SK-N-MC (cell line): ENCODE measurements at regions not wholly inside any gene's neighbourhood (a gene's known extent, or its start where the extent isn't known, plus 50 kb on each side); places are given as distances from the start of the nearest gene placed in this dataset.
"Not testable (repeated sequence)": the region's sequence is repeated elsewhere in the genome, so short reads cannot be mapped to it uniquely, and the experiment has no call there.

ENCODE experiments used
- DNase-seq: peaks from one replicate; pipeline ENCODE4 v3.0.0-alpha.2; 2011; ENCODE audit warnings: low read depth, low spot score
- H3K27ac ChIP-seq: fragments of 200-600 bp; sonication (generic); 2 replicates; pipeline ENCODE4 v1.5.1; 2016; ENCODE audit warnings: mixed run types
- H3K36me3 ChIP-seq: fragments of 200-600 bp; sonication (generic); 2 replicates; pipeline ENCODE4 v1.6.1; 2017; ENCODE audit warnings: antibody characterized with exemption, low read length, mixed read lengths; ENCODE audit not compliant: insufficient read depth
- H3K4me3 ChIP-seq: fragments of 200-600 bp; sonication (generic); 2 replicates; pipeline ENCODE4 v1.5.1; 2016
- H3K9ac ChIP-seq: fragments of 200-600 bp; sonication (generic); 2 replicates; pipeline ENCODE4 v1.8.0; 2017; ENCODE audit warnings: mixed run types, mixed read lengths; ENCODE audit not compliant: insufficient read length
- H3K9me3 ChIP-seq: fragments of 200-600 bp; sonication (generic); 2 replicates; pipeline ENCODE4 v1.6.1; 2017; ENCODE audit warnings: low read depth, mild to moderate bottlenecking, antibody characterized with exemption, low read length, moderate library complexity, mixed read lengths
- EZH2 ChIP-seq: fragments of 200-600 bp; sonication (generic); IDR thresholded peaks from one replicate; pipeline ENCODE4 v1.6.1; 2017; ENCODE audit warnings: antibody characterized with exemption
- FOXP2 ChIP-seq: optimal IDR thresholded peaks from 2 replicates; pipeline ENCODE3; 2011; ENCODE audit warnings: mild to moderate bottlenecking, moderate library complexity; ENCODE audit not compliant: insufficient read depth; ENCODE audit errors: extremely low read length, control extremely low read depth
- POLR2AphosphoS5 ChIP-seq: IDR thresholded peaks from 2 replicates; pipeline ENCODE4 v1.6.1; 2012; ENCODE audit warnings: mild to moderate bottlenecking, low read depth, low read length, borderline replicate concordance

GRCh38 chr2:223166215-223166493, 114.2 kb downstream of the KCNE4 start:
- no peak overlapping the region for H3K9ac ChIP-seq
- no peaks in the 10 kb centered on the region for H3K9me3 ChIP-seq
- H3K4me3 ChIP-seq = no peak overlapping the region
- no peak overlapping the region for H3K27ac ChIP-seq
- no peak for DNase-seq
- TF ChIP-seq EZH2 (no peak), FOXP2 (no peak)
- no peaks in the 10 kb centered on the region for H3K36me3 ChIP-seq

DNA sequence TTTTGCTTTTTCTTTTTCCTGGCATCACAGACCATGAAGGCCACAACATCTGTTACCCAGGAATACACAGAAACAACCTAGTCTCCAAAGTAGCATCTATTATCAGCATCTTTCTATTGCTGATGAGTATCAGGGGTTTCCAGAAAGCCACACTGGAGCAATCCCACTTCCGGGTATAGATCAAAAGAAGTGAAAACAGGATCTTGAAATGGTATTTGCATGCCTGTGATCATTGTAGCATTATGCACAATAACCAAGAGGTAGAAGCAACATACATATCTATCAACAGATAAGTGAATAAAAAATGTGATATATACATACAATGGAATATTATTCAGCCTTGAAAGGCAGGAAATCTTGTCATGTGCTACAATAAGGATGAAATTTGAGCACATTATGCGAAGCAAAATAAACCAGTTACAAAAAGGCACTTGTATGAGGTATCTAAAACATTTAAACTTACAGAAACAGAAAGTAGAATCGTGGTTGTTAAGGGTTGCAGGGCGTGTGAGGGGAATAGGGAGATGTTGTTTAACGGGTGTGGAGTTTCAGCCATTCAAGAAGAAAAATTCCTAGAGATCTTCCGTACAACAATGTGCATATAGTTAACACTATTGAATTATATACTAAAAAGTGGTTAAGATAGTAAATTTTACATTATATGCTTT, 115.1 kb downstream of the KCNE4 start:
- DNase-seq = no peak
- Histone ChIP-seq H3K36me3 (no peaks in the 10 kb centered on the region), H3K4me3 (no peak overlapping the region), H3K27ac (no peak overlapping the region), H3K9me3 (no peaks in the 10 kb centered on the region), H3K9ac (no peak overlapping the region)
- no peak for TF ChIP-seq FOXP2
- TF ChIP-seq EZH2 = no peak
- TF ChIP-seq POLR2AphosphoS5 = no peak

GRCh38 chr2:223169830-223170605, 118.0 kb downstream of the KCNE4 start:
- no peaks in the 10 kb centered on the region for H3K36me3 ChIP-seq
- no peak overlapping the region for H3K4me3 ChIP-seq
- H3K27ac ChIP-seq = no peak overlapping the region
- H3K9ac ChIP-seq = no peak overlapping the region
- H3K9me3 ChIP-seq = no peaks in the 10 kb centered on the region
- TF ChIP-seq FOXP2 = no peak
- TF ChIP-seq POLR2AphosphoS5 = no peak
- no peak for DNase-seq

DNA sequence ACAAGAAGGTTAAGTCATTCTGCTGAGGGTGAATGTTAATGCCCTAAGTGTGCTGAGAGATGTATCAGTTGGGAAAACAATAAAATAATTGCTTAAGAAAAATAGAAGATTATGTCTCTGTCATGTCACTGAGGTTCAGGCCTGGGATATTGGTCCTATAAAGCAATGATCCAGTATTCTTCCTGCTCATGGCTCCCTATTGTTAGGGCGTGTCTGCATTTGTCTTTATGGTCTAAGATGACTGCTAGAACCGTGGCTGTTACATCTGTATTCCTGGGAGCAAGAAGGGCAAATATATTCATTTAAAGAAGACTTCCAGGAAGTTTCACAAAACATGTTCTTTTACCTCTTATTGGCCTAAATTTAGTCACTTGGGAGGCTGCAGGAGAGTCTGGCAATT, 125.0 kb downstream of the KCNE4 start:
- TF ChIP-seq POLR2AphosphoS5 (no peak), FOXP2 (no peak), EZH2 (no peak)
- H3K9me3 ChIP-seq = no peaks in the 10 kb centered on the region
- H3K4me3 ChIP-seq = no peak overlapping the region
- DNase-seq = no peak
- no peak overlapping the region for H3K27ac ChIP-seq
- no peaks in the 10 kb centered on the region for H3K36me3 ChIP-seq
- no peak overlapping the region for H3K9ac ChIP-seq

DNA sequence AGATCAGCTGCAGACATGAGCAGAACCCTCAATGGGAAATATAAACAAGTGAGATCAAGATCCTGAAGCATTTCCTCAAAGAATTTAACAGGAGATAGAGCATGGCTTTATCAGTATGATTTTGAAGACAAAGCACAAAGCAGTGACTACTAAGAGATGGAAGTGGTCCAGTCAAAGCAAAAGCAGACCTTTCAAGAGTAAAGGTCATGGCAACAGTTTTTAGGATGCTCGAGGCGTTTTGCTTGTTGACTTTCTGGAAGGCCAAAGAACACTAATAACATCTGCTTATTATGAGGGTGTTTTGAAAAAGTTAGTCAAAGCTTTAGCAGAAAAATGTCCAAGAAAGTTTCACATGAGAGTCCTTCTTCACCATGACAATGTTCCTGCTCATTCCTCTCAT, 128.5 kb downstream of the KCNE4 start:
- Histone ChIP-seq H3K9me3 (no peaks in the 10 kb centered on the region), H3K27ac (no peak overlapping the region), H3K4me3 (no peak overlapping the region), H3K36me3 (no peaks in the 10 kb centered on the region), H3K9ac (no peak overlapping the region)
- DNase-seq = no peak
- TF ChIP-seq FOXP2 (no peak), EZH2 (no peak), POLR2AphosphoS5 (no peak)

- Histone ChIP-seq H3K4me3 (no peak overlapping the region), H3K27ac (no peak overlapping the region), H3K9ac (no peak overlapping the region), H3K9me3 (no peaks in the 10 kb centered on the region), H3K36me3 (no peaks in the 10 kb centered on the region)
- no peak for DNase-seq
- TF ChIP-seq FOXP2 = no peak
- TF ChIP-seq EZH2 = no peak
- no peak for TF ChIP-seq POLR2AphosphoS5
Observed at GRCh38 chr2:223181561-223181960, 129.6 kb downstream of the KCNE4 start.

DNA sequence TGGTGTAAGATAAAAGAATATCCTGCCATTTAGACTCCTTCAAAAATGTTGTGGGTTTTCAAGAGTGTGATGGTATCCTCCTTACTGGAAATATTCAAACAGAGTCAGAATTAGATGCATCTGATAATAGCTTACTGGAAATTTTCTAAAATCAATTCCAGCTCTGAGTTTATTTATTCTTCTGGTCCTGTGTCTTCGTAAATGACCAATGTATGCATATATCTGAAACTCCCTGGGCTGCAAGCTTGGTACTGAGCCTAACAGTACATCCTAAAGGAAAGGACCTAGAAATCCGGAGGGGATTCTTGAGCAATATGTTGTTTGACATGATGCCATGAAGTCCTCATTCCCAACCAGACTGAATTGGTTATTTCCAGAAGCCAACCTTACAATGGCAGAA, 130.4 kb downstream of the KCNE4 start:
- H3K4me3 ChIP-seq = no peak overlapping the region
- no peak overlapping the region for H3K9ac ChIP-seq
- no peaks in the 10 kb centered on the region for H3K9me3 ChIP-seq
- H3K27ac ChIP-seq = no peak overlapping the region
- TF ChIP-seq EZH2 = no peak
- no peak for TF ChIP-seq FOXP2
- no peak for TF ChIP-seq POLR2AphosphoS5
- no peaks in the 10 kb centered on the region for H3K36me3 ChIP-seq
- DNase-seq = no peak

DNA sequence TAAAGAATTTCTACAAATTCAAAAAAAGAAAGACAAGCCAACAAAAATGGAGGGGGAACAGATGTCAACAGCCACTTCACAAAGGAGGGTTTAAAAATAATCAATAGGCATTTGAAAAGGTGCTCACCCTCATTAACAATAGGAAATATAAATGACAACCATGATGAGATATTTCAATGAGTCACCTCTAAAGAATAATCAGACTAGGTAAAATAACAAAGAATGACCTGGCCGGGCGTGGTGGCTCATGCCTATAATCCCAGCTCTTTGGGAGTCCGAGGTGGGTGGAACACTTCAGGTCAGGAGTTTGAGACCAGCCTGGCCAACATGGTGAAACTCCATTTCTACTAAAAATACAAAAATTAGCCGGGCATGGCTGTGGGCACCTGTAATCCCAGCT, 133.6 kb downstream of the KCNE4 start:
- Histone ChIP-seq H3K4me3 (no peak overlapping the region), H3K36me3 (no peaks in the 10 kb centered on the region), H3K9me3 (no peaks in the 10 kb centered on the region), H3K9ac (no peak overlapping the region), H3K27ac (no peak overlapping the region)
- TF ChIP-seq POLR2AphosphoS5 (no peak), FOXP2 (no peak), EZH2 (no peak)
- no peak for DNase-seq

- no peak overlapping the region for H3K9ac ChIP-seq
- no peaks in the 10 kb centered on the region for H3K9me3 ChIP-seq
- no peak overlapping the region for H3K27ac ChIP-seq
- DNase-seq = no peak
- H3K36me3 ChIP-seq = no peaks in the 10 kb centered on the region
- H3K4me3 ChIP-seq = no peak overlapping the region
- TF ChIP-seq EZH2 = no peak
Observed at GRCh38 chr2:223187256-223187655, 135.3 kb downstream of the KCNE4 start.

DNA sequence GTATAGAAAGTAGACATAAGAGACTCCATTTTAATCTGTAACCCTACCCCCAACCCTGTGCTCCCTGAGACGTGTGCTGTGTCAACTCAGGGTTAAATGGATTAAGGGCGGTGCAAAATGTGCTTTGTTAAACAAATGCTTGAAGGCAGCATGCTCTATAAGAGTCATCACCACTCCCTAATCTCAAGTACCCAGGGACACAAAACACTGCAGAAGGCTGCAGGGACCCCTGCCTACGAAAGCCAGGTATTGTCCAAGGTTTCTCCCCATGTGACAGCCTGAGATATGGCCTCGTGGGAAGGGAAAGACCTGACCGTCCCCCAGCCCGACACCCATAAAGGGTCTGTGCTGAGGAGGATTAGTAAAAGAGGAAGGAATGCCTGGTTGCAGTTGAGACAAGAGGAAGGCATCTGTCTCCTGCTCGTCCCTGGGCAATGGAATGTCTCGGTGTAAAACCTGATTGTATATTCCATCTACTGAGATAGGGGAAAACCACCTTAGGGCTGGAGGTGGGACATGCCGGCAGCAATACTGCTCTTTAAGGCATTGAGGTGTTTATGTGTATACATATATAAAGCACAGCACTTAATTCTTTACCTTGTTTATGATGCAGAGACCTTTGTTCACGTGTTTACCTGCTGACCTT, 138.7 kb downstream of the KCNE4 start:
- H3K36me3 ChIP-seq, H3K9ac ChIP-seq, H3K9me3 ChIP-seq, H3K27ac ChIP-seq, H3K4me3 ChIP-seq, DNase-seq: not testable (repeated sequence)
